MM.1S (cell line): ENCODE measurements at regions not wholly inside any gene's neighbourhood (a gene's known extent, or its start where the extent isn't known, plus 50 kb on each side); places are given as distances from the start of the nearest gene placed in this dataset.

Source experiments
- DNase-seq: peaks from one replicate; pipeline ENCODE4 v3.0.0-alpha.2; 2015
- H2AFZ ChIP-seq: fragments of 300-600 bp; sonication (generic); 2 replicates; pipeline ENCODE4 v1.6.0; 2016; ENCODE audit warnings: antibody characterized with exemption, low read length
- H3F3A ChIP-seq: fragments of 300-600 bp; sonication (generic); 2 replicates; pipeline ENCODE4 v1.6.1; 2016; ENCODE audit warnings: mild to moderate bottlenecking, antibody characterized with exemption, low read length, moderate library complexity, mixed read lengths; ENCODE audit not compliant: insufficient read depth
- H3K27ac ChIP-seq: fragments of 300-600 bp; sonication (generic); 2 replicates; pipeline ENCODE4 v1.5.1; 2016; ENCODE audit warnings: mild to moderate bottlenecking, low read length
- H3K27me3 ChIP-seq: fragments of 300-600 bp; sonication (generic); replicated peaks from 2 replicates; pipeline ENCODE4 v1.6.0; 2016; ENCODE audit warnings: low read length; ENCODE audit not compliant: insufficient read depth
- H3K36me3 ChIP-seq: fragments of 300-600 bp; sonication (generic); replicated peaks from 2 replicates; pipeline ENCODE4 v1.6.1; 2016; ENCODE audit warnings: mild to moderate bottlenecking, low read length, mixed read lengths; ENCODE audit not compliant: insufficient read depth
- H3K4me1 ChIP-seq: fragments of 300-600 bp; sonication (generic); 2 replicates; pipeline ENCODE4 v1.6.1; 2016; ENCODE audit warnings: low read length, mixed read lengths
- H3K4me2 ChIP-seq: fragments of 300-600 bp; sonication (generic); 2 replicates; pipeline ENCODE4 v1.6.0; 2016; ENCODE audit warnings: low read depth, low read length
- H3K4me3 ChIP-seq: fragments of 300-600 bp; sonication (generic); 2 replicates; pipeline ENCODE4 v1.5.1; 2016; ENCODE audit warnings: low read length, mixed read lengths
- H3K79me2 ChIP-seq: fragments of 300-600 bp; sonication (generic); 2 replicates; pipeline ENCODE4 v1.6.1; 2016; ENCODE audit warnings: mixed run types, low read length, mixed read lengths
- H3K9ac ChIP-seq: fragments of 300-600 bp; sonication (generic); 2 replicates; pipeline ENCODE4 v1.6.1; 2016; ENCODE audit warnings: low read length, mixed read lengths
- H3K9me2 ChIP-seq: fragments of 300-600 bp; sonication (generic); replicated peaks from 2 replicates; pipeline ENCODE4 v1.6.1; 2016; ENCODE audit warnings: mild to moderate bottlenecking, low read length, mixed read lengths; ENCODE audit not compliant: insufficient read depth
- H3K9me3 ChIP-seq: fragments of 300-600 bp; sonication (generic); replicated peaks from 2 replicates; pipeline ENCODE4 v1.6.1; 2016; ENCODE audit warnings: mild to moderate bottlenecking, low read length, mixed read lengths; ENCODE audit not compliant: insufficient read depth
- H4K20me1 ChIP-seq: fragments of 300-600 bp; sonication (generic); 2 replicates; pipeline ENCODE4 v1.6.1; 2016; ENCODE audit warnings: mild to moderate bottlenecking, low read length, moderate library complexity, mixed read lengths; ENCODE audit not compliant: insufficient read depth
- CTCF ChIP-seq: fragments of 300-600 bp; sonication (generic); IDR thresholded peaks from 2 replicates; pipeline ENCODE4 v1.5.1; 2016; ENCODE audit warnings: antibody characterized with exemption, low read length, mixed read lengths
- EZH2 ChIP-seq: fragments of 300-600 bp; sonication (generic); optimal IDR thresholded peaks from 2 replicates; pipeline ENCODE3; 2017; ENCODE audit warnings: low read depth, mild to moderate bottlenecking, antibody characterized with exemption, low read length, mixed read lengths
- EZH2phosphoT487 ChIP-seq: fragments of 300-600 bp; sonication (generic); IDR thresholded peaks from 2 replicates; pipeline ENCODE4 v1.6.1; 2018; ENCODE audit warnings: antibody characterized with exemption, low read length

DNA sequence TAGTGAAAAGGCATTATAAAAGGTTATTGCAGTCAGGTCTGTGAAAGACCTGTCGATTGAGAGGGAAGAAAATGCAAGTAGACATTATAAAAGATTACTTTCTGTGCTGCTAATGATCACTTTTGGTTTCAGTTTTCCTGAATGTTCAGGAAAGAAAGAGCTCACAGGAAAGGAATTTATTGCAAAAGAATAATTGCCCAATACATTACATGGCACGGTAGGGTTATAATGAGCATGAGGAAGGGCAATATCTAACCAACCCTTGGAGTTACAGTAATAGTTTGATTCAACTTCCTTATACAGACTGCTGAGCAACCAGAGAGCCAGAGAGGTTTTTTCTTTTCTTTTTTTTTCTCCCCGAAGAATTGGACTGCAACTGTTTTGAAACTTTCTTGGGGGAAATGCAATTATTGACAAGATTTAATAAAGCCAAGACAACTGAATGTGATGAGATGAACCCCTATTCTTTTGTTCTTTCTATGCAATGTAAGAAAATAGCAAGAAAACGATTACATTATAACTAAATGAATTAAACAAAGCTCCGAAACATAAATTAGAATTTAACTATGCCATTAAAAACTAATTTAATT, 247.0 kb downstream of the C4orf33 start:
- Histone ChIP-seq H3K4me1 (no peaks in the 10 kb centered on the region), H3K9me3 (no peaks in the 10 kb centered on the region), H3K4me2 (peak overlapping the region; percentile 53; the same call in 1 of the 2 replicates), H3K9me2 (no peaks in the 10 kb centered on the region), H3K27ac (no peak overlapping the region), H3K4me3 (no peak overlapping the region), H3K79me2 (no peaks in the 10 kb centered on the region), H2AFZ (no peak overlapping the region; the same call in 1 of the 2 replicates), H3K27me3 (no peaks in the 10 kb centered on the region), H4K20me1 (no peaks in the 10 kb centered on the region), H3K9ac (no peak overlapping the region), H3K36me3 (no peaks in the 10 kb centered on the region), H3F3A (no peaks in the 10 kb centered on the region)
- no peak for DNase-seq
- TF ChIP-seq CTCF (no peak), EZH2phosphoT487 (no peak), EZH2 (no peak)

DNA sequence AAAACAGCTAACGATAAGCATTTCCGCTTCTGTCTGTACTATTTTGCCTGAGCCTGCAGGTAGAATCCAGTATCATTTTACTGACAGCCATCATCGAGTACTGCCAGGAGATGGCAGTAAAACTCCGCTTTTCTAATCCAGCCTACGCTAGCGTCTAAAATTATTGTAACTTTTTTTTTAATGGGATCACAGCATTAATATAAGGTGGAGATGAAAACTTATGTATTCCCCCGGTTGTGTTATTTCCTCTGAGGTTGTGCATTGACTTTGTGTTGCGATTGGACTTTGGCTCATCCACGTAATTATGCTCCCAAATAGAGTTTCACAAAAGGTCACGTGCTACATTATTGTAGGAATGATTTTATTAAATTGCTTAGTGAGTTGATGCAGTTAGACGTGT, 248.1 kb downstream of the C4orf33 start:
- Histone ChIP-seq H4K20me1 (no peaks in the 10 kb centered on the region), H3K79me2 (no peaks in the 10 kb centered on the region), H3K9ac (no peak overlapping the region), H2AFZ (no peak overlapping the region), H3K4me1 (no peaks in the 10 kb centered on the region), H3K27me3 (no peaks in the 10 kb centered on the region), H3K4me2 (peak overlapping the region; percentile 53; the same call in 1 of the 2 replicates), H3F3A (no peaks in the 10 kb centered on the region), H3K27ac (no peak overlapping the region), H3K9me3 (no peaks in the 10 kb centered on the region), H3K4me3 (no peak overlapping the region), H3K9me2 (no peaks in the 10 kb centered on the region), H3K36me3 (no peaks in the 10 kb centered on the region)
- no peak for TF ChIP-seq EZH2phosphoT487
- peak; percentile 76 for TF ChIP-seq CTCF
- TF ChIP-seq EZH2: no peak
- peak; percentile 60 for DNase-seq

- DNase-seq: no peak
- Histone ChIP-seq H3K27ac (no peak overlapping the region), H4K20me1 (no peaks in the 10 kb centered on the region), H2AFZ (no peak overlapping the region), H3K4me1 (no peaks in the 10 kb centered on the region), H3K9me3 (no peaks in the 10 kb centered on the region), H3K27me3 (no peaks in the 10 kb centered on the region), H3K4me2 (no peak overlapping the region), H3F3A (no peaks in the 10 kb centered on the region), H3K79me2 (no peaks in the 10 kb centered on the region), H3K4me3 (no peak overlapping the region), H3K36me3 (no peaks in the 10 kb centered on the region), H3K9ac (no peak overlapping the region), H3K9me2 (no peaks in the 10 kb centered on the region)
- no peak for TF ChIP-seq EZH2phosphoT487
- no peak for TF ChIP-seq CTCF
Observed at GRCh38 chr4:129345609-129346008, 249.7 kb downstream of the C4orf33 start.
